ENCODE measurements at regions not wholly inside any gene's neighbourhood (a gene's known extent, or its start where the extent isn't known, plus 50 kb on each side); places are given as distances from the start of the nearest gene placed in this dataset.

DNA sequence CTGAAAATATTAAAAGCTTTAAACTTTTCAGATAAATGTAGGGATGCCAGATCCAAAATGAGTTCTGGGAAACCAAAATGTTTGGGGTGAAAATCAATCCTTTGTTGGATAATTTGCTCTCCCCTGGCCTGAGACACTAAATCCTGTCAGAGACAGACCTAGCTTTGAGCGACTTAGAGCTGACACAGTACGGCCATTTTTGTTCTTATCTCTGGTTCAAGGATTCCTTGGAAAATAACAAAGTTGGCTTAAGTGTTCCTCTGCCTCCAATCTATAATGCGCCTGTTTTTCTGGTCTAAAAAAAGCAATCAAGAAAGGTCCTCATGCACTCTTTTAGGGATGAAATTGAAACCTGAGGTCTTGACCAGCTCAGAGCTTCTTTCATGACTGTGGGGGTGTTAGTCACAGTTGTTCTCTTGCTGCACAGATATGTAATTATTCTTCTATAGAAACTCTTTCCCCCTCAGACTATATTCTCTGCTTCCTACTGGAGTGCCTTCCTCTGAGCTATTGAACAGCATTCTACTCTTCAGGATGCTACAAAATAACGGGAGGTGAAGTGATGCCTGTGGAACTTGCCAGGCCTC lies 52.3 kb upstream of the EGLN3 start:
- TF ChIP-seq, protein P1, sequence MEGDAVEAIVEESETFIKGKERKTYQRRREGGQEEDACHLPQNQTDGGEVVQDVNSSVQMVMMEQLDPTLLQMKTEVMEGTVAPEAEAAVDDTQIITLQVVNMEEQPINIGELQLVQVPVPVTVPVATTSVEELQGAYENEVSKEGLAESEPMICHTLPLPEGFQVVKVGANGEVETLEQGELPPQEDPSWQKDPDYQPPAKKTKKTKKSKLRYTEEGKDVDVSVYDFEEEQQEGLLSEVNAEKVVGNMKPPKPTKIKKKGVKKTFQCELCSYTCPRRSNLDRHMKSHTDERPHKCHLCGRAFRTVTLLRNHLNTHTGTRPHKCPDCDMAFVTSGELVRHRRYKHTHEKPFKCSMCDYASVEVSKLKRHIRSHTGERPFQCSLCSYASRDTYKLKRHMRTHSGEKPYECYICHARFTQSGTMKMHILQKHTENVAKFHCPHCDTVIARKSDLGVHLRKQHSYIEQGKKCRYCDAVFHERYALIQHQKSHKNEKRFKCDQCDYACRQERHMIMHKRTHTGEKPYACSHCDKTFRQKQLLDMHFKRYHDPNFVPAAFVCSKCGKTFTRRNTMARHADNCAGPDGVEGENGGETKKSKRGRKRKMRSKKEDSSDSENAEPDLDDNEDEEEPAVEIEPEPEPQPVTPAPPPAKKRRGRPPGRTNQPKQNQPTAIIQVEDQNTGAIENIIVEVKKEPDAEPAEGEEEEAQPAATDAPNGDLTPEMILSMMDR (IDR thresholded peaks at IDR 0.05), result no peak
- Mint-ChIP-seq H3K36me3 (ENCODE audit: unreplicated experiment) (no peaks in the 10 kb centered on the region), H3K27ac (ENCODE audit: unreplicated experiment) (no peak overlapping the region), H3K4me3 (ENCODE audit: unreplicated experiment) (no peak overlapping the region), H3K9me3 (ENCODE audit: unreplicated experiment) (no peaks in the 10 kb centered on the region), H3K27me3 (ENCODE audit: unreplicated experiment) (peaks cover 37% of the 10 kb centered on the region), H3K4me1 (ENCODE audit: unreplicated experiment) (no peaks in the 10 kb centered on the region)
- DNase-seq (ENCODE audit: extremely low spot score, unreplicated experiment), result no peak
